Ovary (tissue), 7 donors: ENCODE measurements at regions not wholly inside any gene's neighbourhood (a gene's known extent, or its start where the extent isn't known, plus 50 kb on each side); places are given as distances from the start of the nearest gene placed in this dataset.

Experiments
- DNase-seq, 5 donors: peaks; one replicate each; pipeline ENCODE4 v3.0.0-alpha.2; 2019 to 2020
- H3K27ac ChIP-seq, 2 donors: fragments of 200-600 bp; one replicate each; pipeline versions ENCODE4 v1.5.1 to v1.8.0; 2019 to 2022
- H3K27me3 ChIP-seq: fragments of 200-600 bp; one replicate; pipeline ENCODE4 v1.8.0; 2022
- H3K36me3 ChIP-seq: fragments of 200-600 bp; sonication (generic); one replicate; pipeline ENCODE4 v1.5.1; 2019
- H3K4me1 ChIP-seq: one replicate; pipeline ENCODE4 v1.8.1; 2013; ENCODE audit warnings: mild to moderate bottlenecking, moderate library complexity; ENCODE audit not compliant: insufficient read depth
- H3K4me3 ChIP-seq: fragments of 200-600 bp; sonication (generic); one replicate; pipeline ENCODE4 v1.5.1; 2017
- H3K9me3 ChIP-seq, 2 donors: fragments of 200-600 bp in 1 of 2; sonication (generic) in 1 of 2; one replicate each; pipeline versions ENCODE4 v1.5.1 to v1.8.1; 2013 to 2019; ENCODE audit warnings: mild to moderate bottlenecking in 1 of 2, moderate library complexity in 1 of 2
- EP300 ChIP-seq: sonication (generic); formaldehyde crosslinking; IDR thresholded peaks from one replicate; pipeline ENCODE4 v1.6.1; 2017; ENCODE audit warnings: antibody characterized with exemption
- POLR2A ChIP-seq: fragments of 450-650 bp; IDR thresholded peaks from one replicate; pipeline ENCODE4 v1.6.1; 2017; ENCODE audit warnings: antibody characterized with exemption, mild to moderate bottlenecking, moderate library complexity
- WGBS, 3 donors: extraction: QIAGEN DNeasy Blood & Tissue Kit in 1 of 3; methylation state at CpG; one replicate each; pipeline versions ENCODE4 v1.1.5 to v1.1.7; 2013 to 2017; 5-methylcytosine and 5-hydroxymethylcytosine counted together
- intact Hi-C, 4 donors: fragments of 100-400 bp; cut with DNase I; formaldehyde crosslinking; loops; one replicate each; pipeline versions ENCODE4 v1.11.0 to v1.15.1; 2022 to 2023
- TF ChIP-seq, protein P1 (sequence below), 3 donors: fragments of 450-650 bp in 2 of 3; fragments of 200-600 bp in 1 of 3; IDR thresholded peaks; one replicate each; pipeline versions ENCODE4 v1.5.1 to v1.8.0; 2016 to 2022; ENCODE audit warnings: antibody characterized with exemption in 3 of 3, mild to moderate bottlenecking in 1 of 3
- donor health status: DM: no; HTN: no; CAD: no; lungs with moderate emphysema.
- donor health status: DM: no; HTN: no; CAD: no.
- donor health status: Bipolar disorder and iron deficiency.
- donor health status: DM: no; HTN: no; CAD: no.
- donor health status: DM: yes; HTN: yes; CAD: no.

- 73 to 79% (median 76%) methylated on average over 4 of the region's 4 CpGs for WGBS, 3 donors
- Histone ChIP-seq H3K4me1 (no peaks in the 10 kb centered on the region), H3K27me3 (no peaks in the 10 kb centered on the region), H3K9me3 (no peaks in the 10 kb centered on the region), H3K27ac (no peak overlapping the region), H3K4me3 (no peak overlapping the region), H3K36me3 (no peaks in the 10 kb centered on the region)
- intact Hi-C loops = no loop called here
- TF ChIP-seq, protein P1, sequence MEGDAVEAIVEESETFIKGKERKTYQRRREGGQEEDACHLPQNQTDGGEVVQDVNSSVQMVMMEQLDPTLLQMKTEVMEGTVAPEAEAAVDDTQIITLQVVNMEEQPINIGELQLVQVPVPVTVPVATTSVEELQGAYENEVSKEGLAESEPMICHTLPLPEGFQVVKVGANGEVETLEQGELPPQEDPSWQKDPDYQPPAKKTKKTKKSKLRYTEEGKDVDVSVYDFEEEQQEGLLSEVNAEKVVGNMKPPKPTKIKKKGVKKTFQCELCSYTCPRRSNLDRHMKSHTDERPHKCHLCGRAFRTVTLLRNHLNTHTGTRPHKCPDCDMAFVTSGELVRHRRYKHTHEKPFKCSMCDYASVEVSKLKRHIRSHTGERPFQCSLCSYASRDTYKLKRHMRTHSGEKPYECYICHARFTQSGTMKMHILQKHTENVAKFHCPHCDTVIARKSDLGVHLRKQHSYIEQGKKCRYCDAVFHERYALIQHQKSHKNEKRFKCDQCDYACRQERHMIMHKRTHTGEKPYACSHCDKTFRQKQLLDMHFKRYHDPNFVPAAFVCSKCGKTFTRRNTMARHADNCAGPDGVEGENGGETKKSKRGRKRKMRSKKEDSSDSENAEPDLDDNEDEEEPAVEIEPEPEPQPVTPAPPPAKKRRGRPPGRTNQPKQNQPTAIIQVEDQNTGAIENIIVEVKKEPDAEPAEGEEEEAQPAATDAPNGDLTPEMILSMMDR (IDR thresholded peaks at IDR 0.05) = no peak
- no peak for TF ChIP-seq EP300
- no peak for TF ChIP-seq POLR2A
- DNase-seq = no peak
Observed at GRCh38 chr11:116118138-116118470, 613.9 kb upstream of the CADM1 start.

DNA sequence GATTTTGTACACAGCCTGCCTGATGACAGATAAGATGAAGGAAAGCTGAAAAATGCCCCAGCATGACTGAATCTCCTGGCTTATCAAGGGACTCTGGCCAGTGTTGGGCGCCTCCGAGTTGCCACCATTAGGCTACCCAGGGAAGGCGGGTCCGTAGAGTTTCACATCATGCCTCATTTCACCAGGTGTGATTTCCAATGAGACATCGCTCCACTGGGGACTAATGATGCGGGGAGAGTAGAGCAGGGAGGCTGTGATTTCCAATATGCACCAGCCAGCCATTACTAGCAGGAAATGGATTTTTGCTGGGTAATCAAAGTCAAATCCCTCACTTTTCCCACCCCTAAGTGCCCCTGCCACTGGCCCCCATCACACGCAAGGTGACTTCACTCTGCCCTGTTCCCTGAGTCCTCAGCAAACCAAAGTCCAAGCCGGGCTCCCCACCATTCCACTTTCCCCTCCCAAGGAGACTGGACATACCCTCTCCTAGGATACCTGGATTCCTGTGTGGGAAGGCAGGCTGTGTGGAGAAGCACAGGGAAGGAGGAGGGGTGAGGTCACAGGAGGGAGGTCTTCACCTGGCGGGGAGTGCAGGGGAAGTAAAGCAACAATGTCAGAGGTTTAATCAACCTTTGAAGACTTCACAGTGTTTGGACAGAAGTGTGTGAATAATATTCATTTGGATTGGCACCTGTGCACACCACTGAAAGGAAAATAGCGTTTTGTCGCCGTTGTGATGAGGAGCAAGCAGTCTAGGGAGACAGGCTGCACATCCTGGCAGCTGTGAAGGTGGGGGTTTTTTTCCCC, 613.3 kb upstream of the CADM1 start:
- Histone ChIP-seq H3K36me3 (no peaks in the 10 kb centered on the region), H3K9me3 (no peaks in the 10 kb centered on the region), H3K4me3 (no peak overlapping the region), H3K4me1 (no peaks in the 10 kb centered on the region), H3K27me3 (no peaks in the 10 kb centered on the region), H3K27ac (no peak overlapping the region)
- 87 to 96% (median 88%) methylated on average over 12 of the region's 12 CpGs for WGBS, 3 donors
- intact Hi-C loops = no loop called here
- TF ChIP-seq EP300 (no peak), POLR2A (no peak)
- TF ChIP-seq, protein P1 (IDR thresholded peaks at IDR 0.05) = no peak
- no peak for DNase-seq

DNA sequence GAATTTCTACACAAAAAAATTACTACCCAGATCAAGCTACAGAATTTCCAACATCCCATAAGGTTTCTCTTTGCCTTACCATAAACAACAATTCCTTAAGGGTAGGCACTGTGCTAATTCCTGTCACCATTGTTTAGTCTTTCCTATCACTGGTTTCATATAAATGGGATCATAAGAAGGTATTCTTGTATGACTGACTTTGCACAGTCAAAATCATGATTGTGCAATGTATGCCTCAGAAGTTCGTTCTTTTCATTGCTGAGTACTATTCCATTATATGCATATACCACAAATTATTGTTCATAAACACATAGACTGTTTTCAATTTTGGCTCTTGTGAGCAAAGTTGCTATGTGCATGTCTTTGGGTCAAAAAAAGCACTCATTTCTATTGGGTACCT, 611.6 kb upstream of the CADM1 start:
- TF ChIP-seq, protein P1 (IDR thresholded peaks at IDR 0.05) = no peak
- TF ChIP-seq POLR2A (no peak), EP300 (no peak)
- H3K36me3 ChIP-seq = no peaks in the 10 kb centered on the region
- H3K4me3 ChIP-seq = no peak overlapping the region
- DNase-seq = no peak
- no peaks in the 10 kb centered on the region for H3K27me3 ChIP-seq
- intact Hi-C loops = no loop called here
- no peaks in the 10 kb centered on the region for H3K4me1 ChIP-seq
- 90 to 94% (median 91%) methylated on average over 1 of the region's 1 CpG for WGBS, 3 donors
- H3K27ac ChIP-seq = no peak overlapping the region
- H3K9me3 ChIP-seq = no peaks in the 10 kb centered on the region

GRCh38 chr11:116114198-116114651, 610.0 kb upstream of the CADM1 start:
- no peak overlapping the region for H3K4me3 ChIP-seq
- WGBS, 3 donors = 68 to 74% (median 73%) methylated on average over 8 of the region's 8 CpGs
- no peak for DNase-seq
- intact Hi-C loops = no loop called here
- no peak overlapping the region for H3K27ac ChIP-seq
- H3K9me3 ChIP-seq = no peaks in the 10 kb centered on the region
- no peaks in the 10 kb centered on the region for H3K4me1 ChIP-seq
- no peaks in the 10 kb centered on the region for H3K36me3 ChIP-seq
- H3K27me3 ChIP-seq = no peaks in the 10 kb centered on the region
- TF ChIP-seq EP300 = no peak
- no peak for TF ChIP-seq POLR2A
- TF ChIP-seq, protein P1 (IDR thresholded peaks at IDR 0.05) = no peak
